ENCODE measurements at regions not wholly inside any gene's neighbourhood (a gene's known extent, or its start where the extent isn't known, plus 50 kb on each side); places are given as distances from the start of the nearest gene placed in this dataset.

- H2BK15ac ChIP-seq (ENCODE audit: low read length), result no peak overlapping the region
- no peak overlapping the region for H3K4ac ChIP-seq (replicated peaks; ENCODE audit: insufficient read length, low read depth, low read length)
- no peak overlapping the region for H2BK12ac ChIP-seq (ENCODE audit: low read depth, low read length)
- H3K18ac ChIP-seq (ENCODE audit: extremely low read depth, low read length), result no peak overlapping the region
- no peak overlapping the region for H3K4me2 ChIP-seq (ENCODE audit: insufficient read depth in 1 of 2, low read depth in 2 of 2, low read length in 2 of 2)
- H2BK5ac ChIP-seq (ENCODE audit: low read depth, low read length), result no peak overlapping the region
- no peak overlapping the region for H3K23ac ChIP-seq (ENCODE audit: insufficient read length)
- ChIA-PET CTCF (ENCODE audit: partially characterized antibody) (interaction anchor here (1.4 kb wide), 1 partner anchor 110 kb away, joined by 4 read pairs; no protein-coding TSS in a partner anchor), POLR2A (ENCODE audit: partially characterized antibody) (no interaction called here)
- no peak overlapping the region for H2BK120ac ChIP-seq (replicated peaks; ENCODE audit: low read depth, low read length)
- H3K4me3 ChIP-seq (ENCODE audit: extremely low read depth in 1 of 4, insufficient read depth in 2 of 4, low read depth in 3 of 4, low read length in 4 of 4), result no peak overlapping the region
- H3K9me3 ChIP-seq (ENCODE audit: insufficient read depth in 2 of 2, low read depth in 1 of 2, low read length in 1 of 2), result no peaks in the 10 kb centered on the region
- H3K27ac ChIP-seq (ENCODE audit: low read depth, low read length), result no peak overlapping the region
- H3K56ac ChIP-seq (replicated peaks; ENCODE audit: insufficient read length, low read depth, low read length), result no peak overlapping the region
- H2AFZ ChIP-seq (ENCODE audit: low read length), result peak overlapping the region; percentile 2; the same call in 1 of the 2 replicates
- FAIRE-seq (no peak), DNase-seq (ENCODE audit: low read depth in 1 of 2, low spot score in 2 of 2) (no peak)
- no peaks in the 10 kb centered on the region for H3K79me1 ChIP-seq (ENCODE audit: low read depth, low read length)
- H4K5ac ChIP-seq (ENCODE audit: insufficient read length, low read depth, low read length), result no peak overlapping the region
- no peak overlapping the region for H2BK20ac ChIP-seq (ENCODE audit: low read length)
- H3K79me2 ChIP-seq (ENCODE audit: control insufficient read depth in 1 of 2, insufficient read depth in 2 of 2, low read length in 2 of 2), result no peaks in the 10 kb centered on the region
- no peak overlapping the region for H2AK5ac ChIP-seq (ENCODE audit: low read depth, low read length)
- H3K4me1 ChIP-seq (replicated peaks in 1 of 4; ENCODE audit: control insufficient read depth in 3 of 4, insufficient read depth in 4 of 4, low read length in 3 of 4), result no peaks in the 10 kb centered on the region
- no peak overlapping the region for H3K14ac ChIP-seq (ENCODE audit: insufficient read length)
- H3K23me2 ChIP-seq (ENCODE audit: low read depth, low read length), result no peaks in the 10 kb centered on the region
- H4K20me1 ChIP-seq (replicated peaks in 1 of 2; ENCODE audit: control insufficient read depth in 1 of 2, insufficient read depth in 2 of 2, low read length in 2 of 2), result no peaks in the 10 kb centered on the region
- no peak overlapping the region for H4K8ac ChIP-seq (ENCODE audit: extremely low read depth, insufficient read depth, low read length)
- H4K91ac ChIP-seq (replicated peaks; ENCODE audit: insufficient read length, low read length), result no peak overlapping the region
- H3K27me3 ChIP-seq (replicated peaks in 1 of 4; ENCODE audit: control insufficient read depth in 3 of 4, extremely low read depth in 1 of 4, insufficient read depth in 3 of 4, low read length in 3 of 4), result no peaks in the 10 kb centered on the region
- 94% methylated on average over 9 of the region's 10 CpGs; no CpG with 5 or more reads in 1 of the 2 experiments for WGBS, 2 experiments (ENCODE audit: extremely low coverage in 1 of 2, insufficient coverage in 1 of 2, insufficient read length in 1 of 2, insufficient replicate concordance in 2 of 2, low coverage in 1 of 2, low lambda C conversion rate in 2 of 2, missing lambda C conversion rate in 1 of 2)
- no peak overlapping the region for H3K9ac ChIP-seq (replicated peaks in 1 of 4; ENCODE audit: extremely low read depth in 1 of 4, low read depth in 3 of 4, low read length in 3 of 4)
- no peaks in the 10 kb centered on the region for H3K36me3 ChIP-seq (ENCODE audit: control insufficient read depth in 2 of 4, insufficient read depth in 4 of 4, low read length in 3 of 4)
- TF ChIP-seq TAF7 (optimal IDR thresholded peaks at IDR 0.05; ENCODE audit: borderline replicate concordance, low read depth, low read length) (no peak), FOSL1 (IDR thresholded peaks at IDR 0.05; ENCODE audit: insufficient read depth, low read depth, low read length) (no peak), CEBPB (IDR thresholded peaks at IDR 0.05; ENCODE audit: low read depth, low read length) (no peak), CBX5 (IDR thresholded peaks at IDR 0.05; ENCODE audit: low read depth, low read length) (no peak), YY1 (IDR thresholded peaks at IDR 0.05; ENCODE audit: low read depth, low read length) (no peak), E2F6 (IDR thresholded peaks at IDR 0.05) (no peak), RAD21 (IDR thresholded peaks at IDR 0.05 in 1 of 2, conservative IDR thresholded peaks at IDR 0.05 in 1 of 2; ENCODE audit: low read depth in 2 of 2, low read length in 2 of 2) (no peak), POLR2A (IDR thresholded peaks at IDR 0.05; ENCODE audit: control extremely low read depth in 1 of 2, low read depth in 2 of 2, low read length in 2 of 2) (no peak), NANOG (IDR thresholded peaks at IDR 0.05; ENCODE audit: insufficient read depth, low read depth, low read length, poor library complexity, severe bottlenecking) (no peak), EGR1 (IDR thresholded peaks at IDR 0.05; ENCODE audit: borderline replicate concordance, low read depth, low read length) (no peak), SUZ12 (IDR thresholded peaks at IDR 0.05; ENCODE audit: low read length) (no peak), TBP (IDR thresholded peaks at IDR 0.05; ENCODE audit: low read depth, low read length) (no peak), TCF12 (IDR thresholded peaks at IDR 0.05; ENCODE audit: low read depth, low read length) (no peak)
Observed at GRCh38 chr6:92701425-92702096, 717.8 kb downstream of the EPHA7 start.

Data from H1 (cell line).